ENCODE measurements at regions not wholly inside any gene's neighbourhood (a gene's known extent, or its start where the extent isn't known, plus 50 kb on each side); places are given as distances from the start of the nearest gene placed in this dataset.
"Not testable (repeated sequence)": the region's sequence is repeated elsewhere in the genome, so short reads cannot be mapped to it uniquely, and the experiment has no call there.

GRCh38 chr17:33910200-33910857 lies 344.8 kb upstream of the CCL2 start:
- DNase-seq: no peak

- DNase-seq: no peak
These were observed 341.0 kb upstream of the CCL2 start for GRCh38 chr17:33914125-33914524.

DNA sequence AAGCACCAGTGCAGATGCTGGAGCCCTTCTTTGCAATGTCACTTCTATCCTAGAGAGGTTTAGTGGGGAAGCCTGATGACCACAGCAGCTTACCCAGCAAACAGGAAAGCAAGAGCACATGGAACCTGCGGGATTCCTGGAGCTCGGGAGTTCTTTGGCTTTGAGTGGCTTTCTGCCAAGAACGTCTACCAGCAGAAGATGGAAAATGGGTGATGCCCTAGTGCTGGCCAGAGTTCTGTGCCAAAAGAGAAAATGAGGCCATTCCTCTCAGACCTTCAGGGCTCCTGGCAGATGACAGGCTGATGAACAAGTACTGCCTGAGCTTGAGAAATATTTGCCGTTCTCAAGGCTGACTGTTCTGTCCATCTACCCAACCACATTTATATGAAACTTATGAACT lies 332.1 kb upstream of the CCL2 start:
- no peak for DNase-seq

GRCh38 chr17:33924104-33924503 lies 331.0 kb upstream of the CCL2 start:
- no peak for DNase-seq

DNA sequence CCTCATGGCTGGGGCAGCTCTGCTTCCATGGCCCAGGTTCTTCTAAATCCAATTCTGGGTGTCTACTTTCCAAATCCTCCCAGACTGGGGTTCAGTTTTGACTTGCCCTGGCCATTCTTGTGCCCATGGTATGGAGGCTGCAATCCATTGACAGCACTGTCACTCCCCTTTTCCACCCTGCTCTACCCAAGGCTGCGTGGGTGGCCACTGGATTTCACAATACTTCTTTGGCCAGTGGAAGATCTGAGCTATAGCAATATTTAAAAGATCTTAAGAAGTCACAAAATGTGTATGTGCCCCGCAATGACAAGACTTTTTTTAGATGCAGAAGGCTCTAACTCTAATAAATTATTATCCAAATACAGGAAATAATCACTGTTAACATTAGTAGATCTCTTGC lies 329.4 kb upstream of the CCL2 start:
- DNase-seq: no peak

GRCh38 chr17:33927732-33928133 lies 327.4 kb upstream of the CCL2 start:
- DNase-seq: no peak

DNA sequence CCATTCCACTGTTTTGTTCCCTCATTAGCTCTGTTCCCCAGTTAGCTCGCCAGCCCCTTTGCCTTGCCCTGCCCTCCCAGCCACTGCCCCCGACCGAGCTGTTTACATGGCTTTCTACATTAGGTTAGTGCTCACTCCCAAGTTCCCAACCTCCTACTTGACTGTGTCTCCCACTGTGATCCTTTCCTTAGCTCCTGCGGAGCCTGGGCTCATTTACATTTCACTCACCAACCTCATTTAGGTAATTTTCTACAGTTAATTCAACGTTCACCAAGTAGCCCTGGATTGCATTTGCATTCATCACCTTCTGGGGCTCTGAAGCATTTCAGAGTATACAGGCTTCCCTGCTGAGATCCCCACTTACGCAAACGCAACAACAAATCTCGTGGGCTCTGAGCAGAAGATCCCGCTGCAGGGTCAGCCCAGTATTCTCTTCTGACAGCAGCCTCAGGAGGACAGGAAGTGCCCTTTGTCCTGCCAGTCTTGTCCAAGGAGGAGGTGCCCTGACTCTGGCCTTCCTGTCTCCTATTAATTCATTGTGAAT lies 325.8 kb upstream of the CCL2 start:
- no peak for DNase-seq

DNA sequence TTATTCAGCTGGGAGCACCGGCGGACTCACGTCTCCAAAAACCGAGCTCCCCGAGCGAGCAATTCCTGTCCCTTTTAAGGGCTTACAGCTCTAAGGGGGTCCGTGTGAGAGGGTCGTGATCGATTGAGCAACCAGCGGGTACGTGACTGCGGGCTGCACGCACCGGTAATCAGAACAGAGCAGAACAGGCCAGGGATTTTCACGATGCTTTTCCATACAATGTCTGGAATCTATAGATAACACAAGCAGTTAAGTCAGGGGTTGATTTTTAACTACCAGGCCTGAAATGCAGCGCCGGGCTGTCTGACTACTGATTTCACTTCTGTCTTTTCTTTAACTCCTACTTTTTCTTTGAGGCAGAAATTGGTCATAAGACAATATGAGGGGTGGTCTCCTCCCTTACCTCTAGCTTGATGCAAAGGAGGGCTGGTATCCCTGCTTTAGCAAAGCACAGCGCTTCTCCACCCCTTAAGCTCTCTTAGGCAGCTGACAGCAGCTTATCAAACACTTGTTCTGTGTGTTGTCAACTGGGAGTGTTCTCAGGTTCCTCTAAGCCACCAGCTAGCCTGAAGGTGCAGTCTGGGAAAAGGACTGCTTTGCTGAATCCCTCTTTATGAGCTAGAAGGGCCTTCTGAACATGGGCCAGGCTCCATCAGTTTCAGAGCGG lies 323.8 kb upstream of the CCL2 start:
- not testable (repeated sequence) for DNase-seq

- DNase-seq: no peak
These were observed 322.1 kb upstream of the CCL2 start for GRCh38 chr17:33932996-33933395.

DNA sequence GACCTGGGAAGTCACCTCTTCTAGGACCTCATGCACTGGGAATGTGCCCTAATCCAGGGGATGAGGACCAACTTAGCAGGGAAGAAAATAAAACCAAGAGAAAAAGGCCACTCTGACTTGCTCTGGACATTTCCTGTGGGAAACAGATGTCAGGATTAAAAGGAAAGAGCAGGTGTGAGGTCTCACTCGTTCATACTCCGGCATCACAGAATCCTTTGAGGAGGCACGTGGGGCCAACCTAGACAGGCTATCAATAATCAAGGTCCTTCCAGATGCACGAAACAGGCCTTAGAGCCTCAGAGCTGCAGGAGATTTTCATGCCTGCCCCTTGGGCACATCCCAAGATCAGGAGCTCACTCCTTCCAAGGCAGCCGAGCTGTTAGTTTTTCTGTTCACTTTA lies 321.5 kb upstream of the CCL2 start:
- no peak for DNase-seq

GRCh38 chr17:33934696-33935095 lies 320.4 kb upstream of the CCL2 start:
- no peak for DNase-seq

DNA sequence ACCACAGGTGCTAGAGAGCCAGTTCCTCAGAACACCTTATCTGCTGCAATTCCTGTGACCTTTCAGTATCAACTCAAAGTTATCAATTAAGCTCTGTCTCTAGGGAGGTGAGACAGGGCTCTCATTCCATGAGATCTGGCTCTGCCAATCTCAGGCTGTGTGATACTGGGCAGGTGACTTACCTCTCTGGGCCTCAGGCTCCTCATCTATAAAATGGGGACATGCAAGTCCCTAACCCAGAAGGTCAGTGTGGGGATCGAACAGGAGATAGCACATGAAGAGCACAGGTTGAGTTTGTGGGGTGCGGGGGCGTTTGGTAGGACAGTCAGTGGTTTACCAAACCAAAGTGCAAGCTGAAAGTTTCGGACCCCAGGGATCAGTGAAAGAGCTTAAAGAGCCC lies 319.3 kb upstream of the CCL2 start:
- no peak for DNase-seq

DNA sequence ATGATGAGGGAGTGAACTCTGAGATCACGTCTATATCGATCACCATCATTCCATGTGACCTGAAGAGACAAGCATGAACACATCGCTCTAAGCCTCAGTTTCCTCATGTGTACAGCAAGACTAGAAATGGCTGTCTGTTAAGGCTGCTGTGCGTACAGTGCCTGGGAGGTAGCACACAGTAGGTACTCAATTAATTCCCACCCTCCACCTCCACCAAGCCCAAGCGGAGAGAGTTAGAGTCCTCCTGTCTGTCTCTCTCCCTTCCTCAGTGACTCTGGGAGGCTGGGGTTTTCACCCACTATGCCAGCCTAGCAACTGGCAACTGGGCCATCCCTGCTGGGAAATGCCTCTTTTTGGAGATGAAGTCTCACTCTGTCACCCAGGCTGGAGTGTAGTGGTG lies 318.3 kb upstream of the CCL2 start:
- no peak for DNase-seq

DNA sequence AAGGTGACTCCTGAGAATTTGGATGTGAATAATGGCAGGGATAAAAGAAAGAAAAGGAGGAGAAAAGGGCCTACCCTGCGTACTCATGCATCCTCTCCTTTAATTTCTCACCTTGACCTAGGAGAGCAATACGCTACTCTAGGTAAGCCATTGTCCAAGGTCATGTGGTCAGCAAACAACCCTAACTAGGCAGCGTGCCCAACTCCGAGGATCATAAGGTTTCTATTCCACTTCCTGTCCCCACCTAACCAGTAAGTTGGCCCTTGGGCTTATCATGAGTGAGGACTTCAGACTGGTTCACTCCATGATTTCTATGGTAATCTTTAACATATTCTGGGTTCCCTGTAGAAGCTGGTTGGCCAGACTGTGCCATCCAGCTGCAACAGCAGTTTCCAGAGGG lies 315.1 kb upstream of the CCL2 start:
- DNase-seq: no peak

GRCh38 chr17:33940769-33941370 lies 314.2 kb upstream of the CCL2 start:
- no peak for DNase-seq

- DNase-seq: no peak
These were observed 313.3 kb upstream of the CCL2 start for GRCh38 chr17:33941744-33942143.

DNA sequence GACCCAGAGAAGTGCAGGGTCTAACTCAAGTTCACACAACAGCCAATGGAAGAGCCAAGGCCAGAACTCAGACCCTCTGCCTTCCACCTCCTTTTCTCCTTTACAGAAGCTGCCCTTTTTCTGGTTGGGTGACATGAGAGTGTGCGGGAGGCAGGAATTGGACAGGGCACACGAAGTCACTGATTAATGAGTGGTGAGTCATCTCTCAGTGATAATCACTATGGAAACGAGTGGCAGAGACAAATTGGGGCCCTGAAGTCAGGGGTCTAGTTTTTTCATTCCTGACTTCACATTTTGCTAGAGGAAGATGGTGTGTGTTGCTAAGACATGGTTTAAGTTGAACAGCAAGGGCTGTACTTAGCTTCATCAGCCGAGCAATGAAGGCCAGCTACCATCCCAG lies 312.7 kb upstream of the CCL2 start:
- no peak for DNase-seq

DNA sequence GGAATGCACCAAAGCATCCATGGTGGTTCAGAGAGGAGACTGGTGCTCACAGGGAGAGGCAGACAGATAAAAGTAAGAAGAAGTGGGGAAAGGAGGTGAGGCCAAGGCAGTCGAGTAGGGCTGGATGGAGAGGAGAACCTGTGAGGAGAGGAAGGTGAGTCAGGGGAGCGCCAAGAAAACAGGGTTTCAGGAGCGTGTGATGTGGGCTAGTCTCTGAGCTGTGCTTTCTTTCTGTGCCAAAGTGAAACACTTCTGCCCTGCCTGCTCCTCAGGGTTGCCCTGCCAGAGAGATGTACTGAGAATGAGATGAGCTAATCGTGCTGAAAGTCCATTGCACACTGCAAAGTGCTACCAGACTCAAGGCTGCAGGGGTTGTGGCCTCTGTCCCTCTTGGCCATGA lies 310.7 kb upstream of the CCL2 start:
- no peak for DNase-seq

DNA sequence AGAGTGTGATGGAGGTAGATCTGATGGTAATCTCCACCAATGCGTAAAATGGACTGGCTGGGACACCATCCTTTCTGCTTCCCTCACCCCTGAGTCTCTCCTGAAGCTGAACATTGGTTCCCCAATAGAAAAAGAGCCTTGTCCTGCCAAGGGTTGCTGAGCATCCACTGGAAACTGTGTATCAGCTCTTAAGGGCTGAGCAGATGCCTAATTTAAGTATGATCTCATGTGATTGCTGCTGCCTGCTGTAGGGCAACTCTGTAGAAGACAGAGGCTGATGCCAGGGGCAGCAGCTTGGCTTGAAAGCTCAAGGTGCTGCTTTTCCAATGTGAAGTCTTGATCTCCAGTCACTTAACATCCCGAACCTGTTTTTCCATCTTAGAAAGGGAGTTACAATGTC lies 310.3 kb upstream of the CCL2 start:
- no peak for DNase-seq

DNA sequence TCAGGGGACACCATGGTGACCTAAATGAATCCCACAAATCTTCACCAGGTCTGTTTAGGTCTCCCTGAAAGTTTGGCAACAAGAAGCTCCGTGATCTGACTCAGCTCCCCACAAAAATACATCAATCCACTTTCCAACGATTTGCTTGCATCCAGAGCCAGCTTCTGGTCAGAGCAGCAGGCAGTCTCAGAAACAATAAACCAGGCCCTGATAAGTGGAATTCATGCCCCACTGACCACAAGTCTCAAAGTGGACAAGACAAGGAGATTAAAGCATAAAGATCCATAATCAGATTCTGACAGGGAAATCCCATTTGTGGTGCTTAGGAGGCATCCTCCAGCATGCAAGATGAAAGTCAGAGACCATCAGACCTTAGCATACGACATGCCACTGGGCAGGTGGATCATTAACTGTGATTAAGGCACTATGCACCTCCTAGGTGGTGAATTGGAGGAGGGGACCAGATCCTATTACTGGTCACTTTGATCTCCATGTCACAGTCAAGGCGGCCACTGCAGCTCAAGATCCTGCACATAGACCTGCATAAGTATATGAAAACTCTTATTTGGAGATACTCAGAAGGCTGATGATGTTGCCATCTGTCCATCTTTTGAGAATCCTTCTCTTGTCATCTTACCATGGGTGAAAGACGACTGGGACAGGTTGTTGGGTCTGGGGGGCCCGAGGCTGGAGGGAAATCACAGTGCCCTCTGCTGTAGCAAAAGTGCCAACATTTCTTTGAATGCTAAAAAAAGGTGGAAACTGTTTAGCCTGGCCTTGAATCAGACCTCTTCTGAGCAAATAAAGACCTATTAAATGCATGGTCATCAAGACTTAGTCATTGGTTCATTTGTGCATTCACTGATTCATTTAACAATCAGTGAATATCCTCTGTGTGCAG lies 309.2 kb upstream of the CCL2 start:
- DNase-seq: no peak

GRCh38 chr17:33947762-33948161 lies 307.3 kb upstream of the CCL2 start:
- DNase-seq: no peak

DNA sequence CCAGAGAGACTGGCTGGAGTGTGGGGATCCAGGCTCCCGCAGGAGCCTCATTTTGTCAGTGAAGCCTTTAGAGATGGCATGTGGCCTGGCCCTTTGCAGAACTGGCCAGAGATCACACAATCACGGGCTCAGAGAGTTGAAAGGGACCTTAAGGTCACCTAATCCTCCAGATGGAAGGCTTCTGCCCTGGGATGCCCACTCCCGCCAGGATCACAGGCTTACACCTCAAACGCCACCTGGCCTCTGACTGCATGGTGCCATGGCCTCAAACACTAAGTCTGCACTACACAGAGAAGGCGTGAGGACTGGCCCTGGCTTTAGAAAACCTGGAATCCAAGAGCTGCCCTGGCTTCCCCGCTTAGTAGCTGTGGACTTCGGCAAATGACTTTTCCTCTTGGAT lies 306.8 kb upstream of the CCL2 start:
- no peak for DNase-seq

GRCh38 chr17:33949100-33949499 lies 306.0 kb upstream of the CCL2 start:
- no peak for DNase-seq

Data from CD4-positive, alpha-beta T cell treated with Interleukin-6 for 4 hours (primary cell).